ENCODE measurements at regions not wholly inside any gene's neighbourhood (a gene's known extent, or its start where the extent isn't known, plus 50 kb on each side); places are given as distances from the start of the nearest gene placed in this dataset.

DNA sequence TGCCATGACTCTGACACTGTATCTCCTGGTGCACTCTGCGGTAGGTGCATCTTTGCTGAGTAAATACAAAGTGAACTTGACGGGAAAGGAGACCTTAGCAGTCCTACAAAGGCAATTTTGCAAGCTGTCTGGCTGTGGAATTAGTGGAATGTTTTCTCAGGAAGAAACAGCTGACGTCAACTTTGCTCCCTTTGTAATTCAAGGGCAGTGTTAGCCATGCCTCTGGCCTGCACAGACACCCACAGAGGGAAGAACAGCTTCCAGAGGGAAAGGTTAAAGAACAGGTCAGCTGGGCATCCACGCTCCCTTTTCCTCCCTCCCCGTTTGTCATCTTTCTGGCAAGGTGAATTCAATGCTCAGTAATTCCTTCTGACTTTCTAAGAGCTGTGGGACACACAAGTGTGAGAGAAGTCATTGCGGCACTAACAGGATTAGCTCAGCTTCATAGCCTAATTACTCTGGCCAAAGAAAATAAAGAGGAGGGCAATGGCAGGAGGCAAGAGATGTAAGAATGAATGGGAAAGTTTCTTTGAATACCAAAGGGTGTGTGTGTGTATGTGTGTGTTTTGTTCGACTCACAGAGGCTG, 476.9 kb upstream of the GOT2 start:
- Mint-ChIP-seq H3K27me3 (no peaks in the 10 kb centered on the region), H3K4me3 (no peak overlapping the region), H3K9me3 (no peaks in the 10 kb centered on the region)

DNA sequence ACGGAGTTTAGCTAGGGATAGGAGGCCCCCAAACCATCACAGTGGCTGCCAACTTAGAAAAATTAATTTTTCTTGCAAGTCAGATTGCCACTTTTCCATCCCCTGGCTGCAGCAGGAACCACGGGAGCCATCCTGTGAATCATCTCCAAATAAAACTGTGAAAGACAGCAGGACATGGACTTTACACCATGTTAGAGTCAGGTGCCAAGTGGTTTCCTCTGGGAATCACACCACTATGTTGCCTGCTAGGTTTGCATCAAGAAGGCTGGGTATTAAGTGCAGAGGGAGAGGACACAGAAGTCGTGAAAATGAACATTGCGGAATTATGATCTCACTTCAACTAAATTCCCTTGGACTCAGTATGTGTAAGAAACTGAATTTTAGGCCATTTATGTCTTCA, 471.3 kb upstream of the GOT2 start:
- Mint-ChIP-seq H3K36me3 (no peaks in the 10 kb centered on the region), H3K27me3 (no peaks in the 10 kb centered on the region), H3K27ac (no peak overlapping the region), H3K4me1 (no peaks in the 10 kb centered on the region), H3K4me3 (no peak overlapping the region), H3K9me3 (no peaks in the 10 kb centered on the region)
- no peak for DNase-seq

More for the DNA sequence above, 476.9 kb upstream of the GOT2 start:
- H3K36me3 Mint-ChIP-seq: no peaks in the 10 kb centered on the region
- peaks cover 12% of the 10 kb centered on the region for H3K4me1 Mint-ChIP-seq
- DNase-seq: no peak
- no peak overlapping the region for H3K27ac Mint-ChIP-seq

DNA sequence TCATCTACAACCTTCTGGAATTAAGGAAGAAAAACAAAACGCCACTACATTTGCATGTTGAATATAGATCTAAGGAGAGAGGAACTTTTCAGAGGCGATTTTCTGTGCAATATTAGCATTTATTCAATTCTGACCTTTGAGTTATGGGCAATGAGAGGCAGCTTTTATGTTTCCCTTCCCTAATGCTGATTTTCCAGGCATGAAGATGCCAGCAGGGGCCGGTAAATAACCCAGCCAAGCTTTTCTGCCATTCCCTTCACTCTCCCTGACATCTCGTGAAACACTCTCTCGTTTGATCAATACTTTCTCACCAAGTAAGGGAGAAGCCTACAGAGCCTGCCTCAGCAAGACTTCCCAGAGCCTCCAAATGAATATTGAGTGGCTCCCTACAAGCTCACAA, 470.5 kb upstream of the GOT2 start:
- H3K9me3 Mint-ChIP-seq: no peaks in the 10 kb centered on the region
- no peak for DNase-seq
- no peaks in the 10 kb centered on the region for H3K4me1 Mint-ChIP-seq
- H3K27ac Mint-ChIP-seq: no peak overlapping the region
- H3K27me3 Mint-ChIP-seq: no peaks in the 10 kb centered on the region
- no peak overlapping the region for H3K4me3 Mint-ChIP-seq
- H3K36me3 Mint-ChIP-seq: no peaks in the 10 kb centered on the region

DNA sequence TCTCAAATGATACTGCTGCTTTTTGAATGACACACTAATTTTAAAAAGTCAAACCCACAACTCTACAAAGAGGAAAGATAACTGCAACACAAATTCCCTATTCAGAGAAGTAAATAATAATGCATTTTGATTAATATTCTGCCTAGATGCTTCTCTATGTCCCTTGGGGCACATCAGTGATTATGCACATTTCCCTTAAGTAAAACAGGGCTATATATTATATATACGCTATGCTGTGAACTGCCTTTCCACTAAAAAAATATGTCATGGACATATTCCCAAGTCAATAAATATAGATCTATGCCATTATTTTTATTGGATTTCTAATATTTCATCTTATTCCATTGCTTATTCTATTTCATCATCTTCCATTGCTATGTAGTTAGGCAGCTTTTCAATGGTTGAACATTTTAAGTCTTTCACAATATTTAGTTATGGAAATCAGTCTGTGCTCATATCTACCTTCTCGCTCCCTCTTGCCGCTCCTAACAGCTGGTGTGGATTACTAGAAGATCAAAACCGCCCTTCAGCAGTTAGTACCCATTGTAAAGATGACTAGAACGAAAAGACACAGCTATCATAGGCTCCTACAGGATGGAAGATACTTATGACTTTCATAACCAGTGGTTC, 468.2 kb upstream of the GOT2 start:
- Mint-ChIP-seq H3K27ac (no peak overlapping the region), H3K36me3 (no peaks in the 10 kb centered on the region), H3K4me3 (no peak overlapping the region), H3K27me3 (no peaks in the 10 kb centered on the region), H3K4me1 (no peaks in the 10 kb centered on the region), H3K9me3 (no peaks in the 10 kb centered on the region)
- no peak for DNase-seq

- Mint-ChIP-seq H3K9me3 (no peaks in the 10 kb centered on the region), H3K27me3 (no peaks in the 10 kb centered on the region), H3K4me1 (no peaks in the 10 kb centered on the region)
These were observed 467.7 kb upstream of the GOT2 start for GRCh38 chr16:59201821-59202220.

DNA sequence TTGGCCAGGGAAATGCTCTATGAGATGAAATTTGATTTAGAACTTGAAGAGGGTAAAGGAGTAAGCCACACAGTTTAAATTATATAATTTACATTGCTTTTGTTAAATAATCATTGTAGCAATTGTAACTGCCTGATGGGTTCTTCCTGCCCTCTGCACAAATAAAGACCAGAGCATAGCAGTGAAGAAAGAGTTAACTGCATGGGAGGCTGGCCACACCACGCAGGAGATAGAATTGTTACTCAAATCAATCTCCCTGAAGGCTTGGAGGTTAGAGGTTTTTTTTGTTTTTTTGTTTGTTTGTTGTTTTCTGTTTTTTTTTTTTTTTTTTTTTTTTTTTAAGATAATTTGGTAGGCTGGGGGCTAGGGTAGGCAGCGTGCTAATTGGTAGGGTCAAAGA, 467.0 kb upstream of the GOT2 start:
- no peaks in the 10 kb centered on the region for H3K36me3 Mint-ChIP-seq
- no peaks in the 10 kb centered on the region for H3K4me1 Mint-ChIP-seq
- DNase-seq: no peak
- no peak overlapping the region for H3K4me3 Mint-ChIP-seq
- H3K9me3 Mint-ChIP-seq: no peaks in the 10 kb centered on the region
- H3K27ac Mint-ChIP-seq: no peak overlapping the region
- H3K27me3 Mint-ChIP-seq: no peaks in the 10 kb centered on the region

More at GRCh38 chr16:59201821-59202220, 467.7 kb upstream of the GOT2 start:
- Mint-ChIP-seq H3K4me3 (no peak overlapping the region), H3K36me3 (no peaks in the 10 kb centered on the region), H3K27ac (no peak overlapping the region)
- no peak for DNase-seq

DNA sequence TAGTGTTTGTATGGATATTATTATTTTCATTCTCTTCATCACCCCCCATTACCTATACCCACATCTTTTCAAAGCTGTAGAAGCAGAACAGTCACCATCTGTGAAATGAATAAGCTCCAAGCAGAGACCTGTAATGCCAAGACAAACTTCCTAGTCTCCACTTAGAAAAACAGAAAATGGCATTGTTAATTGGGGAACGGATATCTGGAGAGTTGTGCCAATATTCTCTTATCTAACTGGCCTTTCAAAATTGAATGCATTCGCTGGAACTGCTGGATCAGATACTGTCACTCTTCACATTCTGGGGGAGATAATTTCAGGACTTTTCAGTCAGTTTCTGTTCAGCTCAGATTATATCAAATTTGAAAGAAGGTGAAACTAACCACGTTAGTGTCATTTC, 464.4 kb upstream of the GOT2 start:
- Mint-ChIP-seq H3K9me3 (no peaks in the 10 kb centered on the region), H3K4me3 (no peak overlapping the region), H3K36me3 (no peaks in the 10 kb centered on the region), H3K4me1 (no peaks in the 10 kb centered on the region), H3K27me3 (no peaks in the 10 kb centered on the region), H3K27ac (no peak overlapping the region)
- no peak for DNase-seq

GRCh38 chr16:59195242-59195641, 461.1 kb upstream of the GOT2 start:
- DNase-seq: no peak
- Mint-ChIP-seq H3K9me3 (no peaks in the 10 kb centered on the region), H3K36me3 (no peaks in the 10 kb centered on the region), H3K4me3 (no peak overlapping the region), H3K27ac (no peak overlapping the region), H3K4me1 (peaks cover 4% of the 10 kb centered on the region), H3K27me3 (no peaks in the 10 kb centered on the region)

DNA sequence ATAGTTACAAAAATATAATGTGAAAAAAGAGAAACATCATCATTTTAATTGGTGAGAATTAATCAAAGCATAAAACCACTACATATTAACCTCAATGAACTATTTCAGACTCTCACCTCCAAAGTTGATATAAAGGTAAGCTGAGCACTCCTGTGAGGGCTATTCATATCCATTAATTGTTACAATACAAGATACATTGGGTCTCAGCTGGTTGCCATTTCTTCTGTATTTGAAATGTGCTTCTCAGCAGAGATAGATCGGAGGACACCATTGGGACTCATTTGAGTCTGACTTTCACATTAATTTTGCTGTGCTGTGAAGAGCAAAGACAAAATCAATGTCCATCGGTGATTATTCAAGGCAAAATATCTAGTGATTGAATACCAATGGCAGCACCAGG, 459.5 kb upstream of the GOT2 start:
- DNase-seq: no peak
- Mint-ChIP-seq H3K4me1 (peaks cover 4% of the 10 kb centered on the region), H3K4me3 (no peak overlapping the region), H3K36me3 (no peaks in the 10 kb centered on the region), H3K27ac (no peak overlapping the region), H3K27me3 (no peaks in the 10 kb centered on the region), H3K9me3 (no peaks in the 10 kb centered on the region)

DNA sequence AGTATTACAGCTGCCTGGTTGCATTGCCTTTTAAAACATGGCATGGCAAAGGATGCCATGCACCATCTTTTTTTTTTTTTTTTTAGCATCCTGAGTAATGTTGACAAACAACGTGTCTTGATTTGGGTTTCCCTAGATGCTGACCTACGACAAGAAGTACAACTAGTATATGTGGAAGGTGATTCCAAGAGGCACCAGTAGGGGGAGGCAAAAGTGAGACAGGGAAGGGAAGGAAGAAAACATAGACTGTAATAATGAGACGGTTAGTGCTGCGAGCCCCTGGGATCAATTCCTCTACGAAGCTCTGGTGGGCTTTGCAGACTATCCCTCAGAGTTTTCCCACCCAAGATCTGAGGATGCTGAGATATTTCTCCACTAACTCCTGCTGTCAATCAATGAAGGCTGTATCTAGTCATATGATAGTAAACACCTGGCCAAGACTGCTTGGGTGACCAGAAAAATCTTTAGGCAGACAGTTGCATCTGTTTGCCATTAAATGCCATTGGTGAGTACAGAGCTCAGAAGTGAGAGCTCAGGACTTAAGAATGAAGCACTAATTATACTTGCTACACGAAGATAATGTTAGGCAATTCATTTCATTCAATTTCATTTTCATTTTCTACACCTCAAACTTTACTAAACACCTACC, 458.6 kb upstream of the GOT2 start:
- H3K27me3 Mint-ChIP-seq: no peaks in the 10 kb centered on the region
- DNase-seq: peak; percentile 13
- H3K36me3 Mint-ChIP-seq: no peaks in the 10 kb centered on the region
- H3K4me3 Mint-ChIP-seq: no peak overlapping the region
- H3K4me1 Mint-ChIP-seq: peaks cover 4% of the 10 kb centered on the region
- no peak overlapping the region for H3K27ac Mint-ChIP-seq
- no peaks in the 10 kb centered on the region for H3K9me3 Mint-ChIP-seq

- DNase-seq: no peak
- Mint-ChIP-seq H3K4me3 (no peak overlapping the region), H3K36me3 (no peaks in the 10 kb centered on the region), H3K9me3 (no peaks in the 10 kb centered on the region), H3K27me3 (no peaks in the 10 kb centered on the region), H3K27ac (no peak overlapping the region), H3K4me1 (peaks cover 4% of the 10 kb centered on the region)
These were observed 456.6 kb upstream of the GOT2 start for GRCh38 chr16:59190731-59191130.

DNA sequence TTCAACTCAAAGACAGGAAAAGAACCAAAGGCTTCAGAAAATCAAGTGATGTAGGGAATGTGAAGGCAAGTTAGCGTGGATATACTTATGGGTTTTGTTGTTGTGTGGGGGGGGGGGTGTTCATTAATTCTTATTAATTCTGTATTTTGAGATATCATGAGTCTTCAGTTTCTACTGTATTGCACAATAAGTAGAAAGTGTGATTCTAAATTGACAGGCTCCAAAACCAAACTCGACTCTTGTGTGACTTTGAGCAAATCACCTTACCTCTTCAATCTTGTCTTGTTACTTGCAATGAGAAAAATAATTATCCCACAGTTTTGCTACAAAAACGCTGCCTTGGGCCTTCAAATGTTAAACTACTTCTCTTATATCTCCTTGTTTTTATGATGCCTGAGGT, 453.9 kb upstream of the GOT2 start:
- H3K27me3 Mint-ChIP-seq: no peaks in the 10 kb centered on the region
- peaks cover 4% of the 10 kb centered on the region for H3K4me1 Mint-ChIP-seq

DNA sequence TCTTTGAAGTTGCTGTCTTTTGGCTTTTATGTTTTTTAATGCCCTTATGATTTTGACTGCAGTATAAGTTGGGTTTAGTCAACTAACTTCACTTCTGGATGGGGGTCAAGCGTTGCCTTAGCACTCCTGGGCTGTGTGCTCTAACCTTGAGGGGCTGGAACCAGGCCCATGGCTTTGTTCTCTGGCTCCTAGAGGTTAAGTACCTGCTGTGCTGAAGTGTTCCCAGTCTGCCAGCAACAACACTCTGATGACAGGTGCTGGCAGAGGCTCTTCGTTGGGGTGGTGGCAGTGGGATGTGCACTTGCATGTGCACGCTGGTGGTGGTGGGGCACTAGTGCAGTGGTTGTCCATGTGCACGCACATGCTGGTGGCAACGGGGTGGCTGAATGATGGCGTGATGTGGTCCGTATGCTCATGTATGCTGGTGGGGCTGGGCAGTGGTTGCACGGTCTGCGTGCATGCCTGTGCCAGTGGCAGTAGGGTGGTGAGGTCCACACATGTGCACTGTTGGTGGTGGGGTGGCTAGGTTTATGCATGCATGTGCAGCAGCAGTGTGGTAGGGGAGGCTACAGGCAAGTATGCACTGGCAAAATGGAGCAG, 447.8 kb upstream of the GOT2 start:
- Mint-ChIP-seq H3K27ac (no peak overlapping the region), H3K27me3 (no peaks in the 10 kb centered on the region), H3K4me3 (no peak overlapping the region), H3K4me1 (no peaks in the 10 kb centered on the region), H3K9me3 (no peaks in the 10 kb centered on the region), H3K36me3 (no peaks in the 10 kb centered on the region)
- DNase-seq: no peak

More for the DNA sequence above, 453.9 kb upstream of the GOT2 start:
- Mint-ChIP-seq H3K27ac (no peak overlapping the region), H3K9me3 (no peaks in the 10 kb centered on the region), H3K4me3 (no peak overlapping the region), H3K36me3 (no peaks in the 10 kb centered on the region)
- DNase-seq: no peak

- no peak overlapping the region for H3K27ac Mint-ChIP-seq
- no peaks in the 10 kb centered on the region for H3K27me3 Mint-ChIP-seq
- no peaks in the 10 kb centered on the region for H3K36me3 Mint-ChIP-seq
- DNase-seq: no peak
- H3K4me1 Mint-ChIP-seq: no peaks in the 10 kb centered on the region
- no peaks in the 10 kb centered on the region for H3K9me3 Mint-ChIP-seq
- no peak overlapping the region for H3K4me3 Mint-ChIP-seq
These were observed 446.0 kb upstream of the GOT2 start for GRCh38 chr16:59180083-59180476.

GRCh38 chr16:59179446-59180082, 445.4 kb upstream of the GOT2 start:
- no peak overlapping the region for H3K27ac Mint-ChIP-seq
- no peak for DNase-seq
- H3K4me3 Mint-ChIP-seq: no peak overlapping the region

More at GRCh38 chr16:59179446-59180082, 445.4 kb upstream of the GOT2 start:
- Mint-ChIP-seq H3K4me1 (no peaks in the 10 kb centered on the region), H3K27me3 (no peaks in the 10 kb centered on the region), H3K36me3 (no peaks in the 10 kb centered on the region), H3K9me3 (no peaks in the 10 kb centered on the region)

Data from activated naive CD8-positive, alpha-beta T cell treated with anti-CD3 and anti-CD28 coated beads for 36 hours (primary cell).